ENCODE measurements at regions not wholly inside any gene's neighbourhood (a gene's known extent, or its start where the extent isn't known, plus 50 kb on each side); places are given as distances from the start of the nearest gene placed in this dataset.

DNA sequence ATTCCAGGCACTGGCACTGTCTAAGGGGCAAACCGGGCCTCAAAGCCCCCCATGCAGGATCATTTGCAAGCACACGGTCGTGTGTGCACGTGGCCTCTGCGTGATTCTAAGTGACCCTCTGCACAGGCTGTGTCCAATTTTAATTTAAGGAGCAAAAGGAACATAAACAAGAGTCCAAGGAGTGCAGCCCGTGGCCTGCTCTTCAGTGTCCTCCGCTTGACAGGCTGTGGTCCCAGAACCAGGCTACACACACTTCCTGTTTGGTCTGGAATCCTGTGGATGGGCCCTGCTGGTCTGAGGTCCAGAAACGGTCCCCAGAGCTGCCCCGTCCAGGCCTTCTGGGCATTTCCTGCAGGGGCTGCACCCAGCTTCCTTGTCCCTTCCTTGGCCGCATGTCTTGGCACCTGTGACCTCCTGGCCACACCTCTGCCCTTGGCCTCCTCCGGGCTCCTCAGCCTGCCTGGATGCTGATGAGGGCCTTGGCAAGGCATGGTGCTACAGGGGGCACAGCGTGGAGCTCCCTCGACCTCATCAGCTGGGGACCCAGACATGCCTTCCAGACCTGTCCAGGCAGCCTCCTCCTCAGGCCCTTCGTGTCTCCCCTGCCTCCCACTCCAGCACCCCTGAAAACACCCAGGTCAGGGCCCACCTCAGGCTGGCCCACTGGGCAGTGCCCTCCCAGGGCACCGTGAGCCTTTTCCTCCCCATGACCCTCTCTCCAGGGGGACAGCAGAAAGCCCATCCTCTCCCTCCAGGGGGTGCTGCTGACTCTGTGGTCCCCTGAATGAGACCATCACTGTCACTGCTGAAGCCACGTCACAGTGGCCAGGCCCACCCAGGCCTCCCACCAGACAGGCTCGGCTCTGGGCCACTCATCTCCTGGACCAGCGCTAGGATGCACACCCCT, 136.4 kb upstream of the GPC1 start:
- TF ChIP-seq, protein P1, sequence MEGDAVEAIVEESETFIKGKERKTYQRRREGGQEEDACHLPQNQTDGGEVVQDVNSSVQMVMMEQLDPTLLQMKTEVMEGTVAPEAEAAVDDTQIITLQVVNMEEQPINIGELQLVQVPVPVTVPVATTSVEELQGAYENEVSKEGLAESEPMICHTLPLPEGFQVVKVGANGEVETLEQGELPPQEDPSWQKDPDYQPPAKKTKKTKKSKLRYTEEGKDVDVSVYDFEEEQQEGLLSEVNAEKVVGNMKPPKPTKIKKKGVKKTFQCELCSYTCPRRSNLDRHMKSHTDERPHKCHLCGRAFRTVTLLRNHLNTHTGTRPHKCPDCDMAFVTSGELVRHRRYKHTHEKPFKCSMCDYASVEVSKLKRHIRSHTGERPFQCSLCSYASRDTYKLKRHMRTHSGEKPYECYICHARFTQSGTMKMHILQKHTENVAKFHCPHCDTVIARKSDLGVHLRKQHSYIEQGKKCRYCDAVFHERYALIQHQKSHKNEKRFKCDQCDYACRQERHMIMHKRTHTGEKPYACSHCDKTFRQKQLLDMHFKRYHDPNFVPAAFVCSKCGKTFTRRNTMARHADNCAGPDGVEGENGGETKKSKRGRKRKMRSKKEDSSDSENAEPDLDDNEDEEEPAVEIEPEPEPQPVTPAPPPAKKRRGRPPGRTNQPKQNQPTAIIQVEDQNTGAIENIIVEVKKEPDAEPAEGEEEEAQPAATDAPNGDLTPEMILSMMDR (conservative IDR thresholded peaks at IDR 0.05; ENCODE audit: control insufficient read depth, insufficient read depth, low read depth, low read length): no peak
- no peak for DNase-seq (ENCODE audit: low read depth)

DNA sequence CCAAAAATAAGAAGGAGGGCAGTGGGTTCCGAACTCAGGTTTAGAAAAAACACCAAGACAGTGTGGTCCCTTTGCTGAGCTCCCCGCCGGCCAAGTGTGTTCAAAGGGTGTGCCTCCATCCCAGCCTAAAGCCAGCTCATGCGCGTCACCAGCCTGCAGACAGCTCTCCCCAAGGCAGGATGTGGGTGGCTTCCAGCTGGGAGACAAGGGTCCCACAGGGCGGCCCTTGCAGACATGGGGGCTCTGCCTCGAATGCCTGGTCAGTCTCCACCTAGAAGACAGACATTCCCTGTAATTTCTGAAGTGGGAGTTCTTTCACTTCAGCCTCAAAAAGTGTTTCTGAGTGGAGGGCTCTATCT, 135.8 kb upstream of the GPC1 start:
- no peak for DNase-seq (ENCODE audit: low read depth)
- TF ChIP-seq, protein P1 (conservative IDR thresholded peaks at IDR 0.05; ENCODE audit: control insufficient read depth, insufficient read depth, low read depth, low read length): no peak
- no peak overlapping the region for H3K4me3 ChIP-seq (ENCODE audit: control insufficient read depth, low read depth, low read length)

More for the DNA sequence above, 136.4 kb upstream of the GPC1 start:
- no peak overlapping the region for H3K4me3 ChIP-seq (ENCODE audit: control insufficient read depth, low read depth, low read length)

DNA sequence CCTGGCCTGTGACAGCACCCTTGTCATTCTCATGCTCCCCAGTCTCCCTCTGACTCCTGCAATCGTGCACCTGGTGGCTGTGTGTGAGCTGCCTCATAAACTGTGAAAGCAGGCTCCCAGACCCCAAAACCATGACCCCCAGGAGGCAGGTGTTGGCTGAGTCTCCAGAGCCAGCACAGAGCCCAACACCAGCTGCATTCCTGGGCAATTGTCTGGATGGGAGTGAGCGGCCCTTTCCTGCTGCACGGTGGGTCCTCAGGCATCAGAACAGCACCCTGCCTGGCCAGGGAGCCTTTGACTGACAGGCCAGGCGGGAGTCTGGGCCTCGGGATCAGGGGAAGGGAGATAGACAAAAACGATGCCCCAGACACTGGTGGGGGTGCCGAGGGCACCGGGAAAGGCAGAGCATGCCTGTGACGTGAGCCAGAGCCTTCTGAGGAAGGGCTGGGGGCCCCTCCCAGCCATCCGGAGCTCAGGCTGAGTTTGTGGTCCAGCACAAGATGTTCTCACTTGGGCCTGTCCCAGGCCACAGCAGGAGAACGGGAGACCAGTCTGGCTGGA, 135.1 kb upstream of the GPC1 start:
- no peak overlapping the region for H3K4me3 ChIP-seq (ENCODE audit: control insufficient read depth, low read depth, low read length)
- TF ChIP-seq, protein P1 (conservative IDR thresholded peaks at IDR 0.05; ENCODE audit: control insufficient read depth, insufficient read depth, low read depth, low read length): no peak
- no peak for DNase-seq (ENCODE audit: low read depth)

DNA sequence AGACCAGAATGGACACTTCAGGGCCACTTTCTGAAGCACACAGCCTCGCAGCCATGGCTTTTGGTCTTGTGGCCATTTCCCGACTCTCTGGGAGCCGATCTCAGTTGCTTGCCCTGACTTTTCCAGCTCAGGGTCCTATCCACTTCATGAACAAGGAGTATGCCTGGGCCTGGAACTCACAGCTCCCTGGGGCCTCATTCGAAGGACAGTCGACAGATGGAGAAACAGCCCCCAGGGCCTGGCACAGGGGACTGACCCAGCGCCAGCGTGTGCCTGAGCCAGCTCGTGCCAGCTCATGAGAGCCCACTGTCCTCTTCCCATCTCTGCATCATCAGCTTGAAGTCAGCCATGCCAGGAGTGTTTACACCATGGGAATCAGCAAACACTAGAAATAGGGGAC, 134.6 kb upstream of the GPC1 start:
- TF ChIP-seq, protein P1 (conservative IDR thresholded peaks at IDR 0.05; ENCODE audit: control insufficient read depth, insufficient read depth, low read depth, low read length): no peak
- DNase-seq (ENCODE audit: low read depth): no peak
- H3K4me3 ChIP-seq (ENCODE audit: control insufficient read depth, low read depth, low read length): no peak overlapping the region

DNA sequence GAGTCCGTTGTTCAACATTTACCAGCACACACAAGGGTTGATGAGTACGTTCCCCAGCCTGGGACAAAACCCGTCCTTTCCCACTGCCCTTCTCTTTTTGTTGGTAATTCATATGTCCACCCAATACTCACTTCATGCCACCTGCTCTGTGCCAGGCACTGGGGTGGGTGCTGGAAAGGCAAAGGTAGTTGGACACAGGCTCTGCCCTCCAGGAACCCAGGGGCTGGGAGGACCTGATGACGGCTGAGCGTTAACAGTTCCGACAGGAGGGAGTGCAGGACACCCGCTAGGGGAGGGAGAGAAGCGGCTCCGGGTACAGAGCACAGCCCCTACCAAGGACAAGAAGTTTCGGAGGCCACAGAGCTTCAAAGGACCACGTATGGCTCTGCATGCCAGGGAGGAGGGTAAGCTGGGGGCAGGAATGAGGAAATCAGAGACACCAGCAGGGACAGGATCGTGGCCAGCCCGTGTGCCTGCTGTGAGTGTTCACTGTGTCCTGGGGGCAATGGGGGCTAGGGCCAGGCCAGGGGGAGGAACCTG, 134.1 kb upstream of the GPC1 start:
- no peak for DNase-seq (ENCODE audit: low read depth)
- no peak overlapping the region for H3K4me3 ChIP-seq (ENCODE audit: control insufficient read depth, low read depth, low read length)
- TF ChIP-seq, protein P1 (conservative IDR thresholded peaks at IDR 0.05; ENCODE audit: control insufficient read depth, insufficient read depth, low read depth, low read length): no peak

DNA sequence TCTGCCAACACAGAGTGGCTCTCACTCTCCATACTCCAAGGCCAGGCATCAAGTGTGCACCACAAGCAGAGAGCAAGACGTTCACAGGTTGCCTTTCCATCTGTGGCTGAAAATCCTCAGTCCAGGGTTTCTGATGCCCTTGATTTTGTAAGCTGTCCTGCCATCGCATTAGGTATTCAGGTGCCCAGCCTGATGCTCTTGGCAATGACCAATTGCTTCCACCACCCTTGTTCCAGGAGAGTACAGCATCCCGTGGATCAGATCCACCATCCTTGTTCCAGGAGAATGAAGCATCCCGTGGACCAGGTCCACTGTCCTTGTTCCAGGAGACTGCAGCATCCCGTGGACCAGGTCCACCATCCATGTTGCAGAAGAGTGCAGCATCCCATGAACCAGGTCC, 133.4 kb upstream of the GPC1 start:
- TF ChIP-seq, protein P1 (conservative IDR thresholded peaks at IDR 0.05; ENCODE audit: control insufficient read depth, insufficient read depth, low read depth, low read length): no peak
- no peak overlapping the region for H3K4me3 ChIP-seq (ENCODE audit: control insufficient read depth, low read depth, low read length)
- DNase-seq (ENCODE audit: low read depth): no peak

All from fibroblast of mammary gland (primary cell).